H9 (cell line): ENCODE measurements at regions not wholly inside any gene's neighbourhood (a gene's known extent, or its start where the extent isn't known, plus 50 kb on each side); places are given as distances from the start of the nearest gene placed in this dataset.

Experiments
- DNase-seq: peaks from one replicate; pipeline ENCODE4 v3.0.0-alpha.2; 2017
- H2AFZ ChIP-seq: one replicate; pipeline ENCODE4 v1.6.1; 2013; ENCODE audit warnings: mild to moderate bottlenecking, low read length, control low read depth, moderate library complexity
- H2AK5ac ChIP-seq: 2 replicates; pipeline ENCODE4 v1.6.1; 2013; ENCODE audit warnings: low read length, control low read depth, mixed read lengths; ENCODE audit not compliant: insufficient read length
- H2BK120ac ChIP-seq: one replicate; pipeline ENCODE4 v1.6.1; 2013; ENCODE audit warnings: low read depth, mild to moderate bottlenecking, low read length, control low read depth, inconsistent platforms; ENCODE audit not compliant: poor library complexity, severe bottlenecking
- H2BK12ac ChIP-seq: 2 replicates; pipeline ENCODE4 v1.6.1; 2013; ENCODE audit warnings: low read length, control low read depth, mixed read lengths, low read depth; ENCODE audit not compliant: insufficient read length
- H2BK15ac ChIP-seq: 2 replicates; pipeline ENCODE4 v1.6.1; 2013; ENCODE audit warnings: low read depth, low read length, control low read depth
- H2BK20ac ChIP-seq: one replicate; pipeline ENCODE4 v1.6.1; 2013; ENCODE audit warnings: low read depth, mild to moderate bottlenecking, low read length, control low read depth, inconsistent platforms; ENCODE audit not compliant: poor library complexity, severe bottlenecking
- H2BK5ac ChIP-seq: 2 replicates; pipeline ENCODE4 v1.6.1; 2013; ENCODE audit warnings: low read length, control low read depth, mixed read lengths; ENCODE audit not compliant: insufficient read length
- H3K14ac ChIP-seq: 2 replicates; pipeline ENCODE4 v1.6.1; 2013; ENCODE audit warnings: low read length, control low read depth; ENCODE audit not compliant: insufficient read depth
- H3K18ac ChIP-seq: 2 replicates; pipeline ENCODE4 v1.6.1; 2013; ENCODE audit warnings: low read depth, mild to moderate bottlenecking, mixed read lengths, low read length, control low read depth; ENCODE audit not compliant: insufficient read length
- H3K23ac ChIP-seq: 2 replicates; pipeline ENCODE4 v1.6.1; 2013; ENCODE audit warnings: low read length, control low read depth, mixed read lengths, low read depth; ENCODE audit not compliant: insufficient read length
- H3K23me2 ChIP-seq: 2 replicates; pipeline ENCODE4 v1.6.1; 2013; ENCODE audit warnings: low read depth, mild to moderate bottlenecking, mixed read lengths, low read length, control low read depth; ENCODE audit not compliant: insufficient read length, poor library complexity, severe bottlenecking
- H3K27ac ChIP-seq: 2 replicates; pipeline ENCODE4 v1.5.1; 2013; ENCODE audit warnings: low read length, control low read depth, mixed read lengths, low read depth; ENCODE audit not compliant: insufficient read length
- H3K27me3 ChIP-seq: 2 replicates; pipeline ENCODE4 v1.6.1; 2013; ENCODE audit warnings: low read length, control low read depth, inconsistent platforms; ENCODE audit not compliant: insufficient read depth
- H3K4ac ChIP-seq: 2 replicates; pipeline ENCODE4 v1.6.1; 2013; ENCODE audit warnings: low read depth, mild to moderate bottlenecking, control low read depth, inconsistent platforms, low read length, moderate library complexity
- H3K4me1 ChIP-seq: 2 replicates; pipeline ENCODE4 v1.6.1; 2013; ENCODE audit warnings: low read length, control low read depth, inconsistent platforms; ENCODE audit not compliant: insufficient read depth
- H3K4me2 ChIP-seq: 2 replicates; pipeline ENCODE4 v1.6.1; 2013; ENCODE audit warnings: low read length, control low read depth, mixed read lengths; ENCODE audit not compliant: insufficient read length, insufficient read depth
- H3K56ac ChIP-seq: 2 replicates; pipeline ENCODE4 v1.6.1; 2013; ENCODE audit warnings: low read depth, mild to moderate bottlenecking, mixed read lengths, low read length, control low read depth; ENCODE audit not compliant: insufficient read length
- H3K79me1 ChIP-seq: 2 replicates; pipeline ENCODE4 v1.6.1; 2013; ENCODE audit warnings: low read depth, mild to moderate bottlenecking, moderate library complexity, low read length, control low read depth, inconsistent platforms; ENCODE audit not compliant: insufficient read depth, poor library complexity, severe bottlenecking
- H3K79me2 ChIP-seq: 2 replicates; pipeline ENCODE4 v1.6.1; 2013; ENCODE audit warnings: low read length, control low read depth, inconsistent platforms; ENCODE audit not compliant: insufficient read depth
- H3K9ac ChIP-seq: 2 replicates; pipeline ENCODE4 v1.6.1; 2013; ENCODE audit warnings: low read length, control low read depth, mixed read lengths; ENCODE audit not compliant: insufficient read length; ENCODE audit errors: extremely low read depth
- H3K9me3 ChIP-seq: one replicate; pipeline ENCODE4 v1.6.1; 2013; ENCODE audit warnings: low read depth, low read length, inconsistent platforms; ENCODE audit not compliant: control insufficient read depth
- H3T11ph ChIP-seq: one replicate; pipeline ENCODE4 v1.6.1; 2013; ENCODE audit warnings: mild to moderate bottlenecking, low read length, control low read depth, inconsistent platforms
- H4K20me1 ChIP-seq: one replicate; pipeline ENCODE4 v1.6.1; 2013; ENCODE audit not compliant: control insufficient read depth, insufficient read length, insufficient read depth
- H4K5ac ChIP-seq: 2 replicates; pipeline ENCODE4 v1.6.1; 2013; ENCODE audit warnings: low read depth, mild to moderate bottlenecking, mixed read lengths, low read length, control low read depth; ENCODE audit not compliant: insufficient read length
- H4K8ac ChIP-seq: replicated peaks from 2 replicates; pipeline ENCODE4 v1.6.1; 2013; ENCODE audit warnings: low read length, control low read depth, mixed read lengths, low read depth; ENCODE audit not compliant: insufficient read length
- H4K91ac ChIP-seq: 2 replicates; pipeline ENCODE4 v1.6.1; 2013; ENCODE audit warnings: low read depth, mild to moderate bottlenecking, moderate library complexity, mixed read lengths, low read length, control low read depth; ENCODE audit not compliant: insufficient read length
- H3K27ac Mint-ChIP-seq, 3 experiments: 2 replicates in 2 of 3; 3 replicates in 1 of 3; pipeline ENCODE4 v1.8.0; 2020 to 2021; ENCODE audit warnings: mixed read lengths in 3 of 3, mild to moderate bottlenecking in 1 of 3, moderate library complexity in 1 of 3
- H3K27me3 Mint-ChIP-seq: 2 replicates; pipeline ENCODE4 v1.8.0; 2021; ENCODE audit warnings: low read depth, mild to moderate bottlenecking, moderate library complexity, mixed read lengths
- H3K36me3 Mint-ChIP-seq, 3 experiments: 2 replicates in 2 of 3; 3 replicates in 1 of 3; pipeline ENCODE4 v1.8.0; 2020 to 2021; ENCODE audit warnings: low read depth in 3 of 3, mixed read lengths in 3 of 3; ENCODE audit not compliant: insufficient read depth in 1 of 3
- H3K4me1 Mint-ChIP-seq, 2 experiments: 2 replicates each; pipeline ENCODE4 v1.8.0; 2020; ENCODE audit warnings: mixed read lengths in 2 of 2
- H3K4me3 Mint-ChIP-seq, 2 experiments: 2 replicates in 1 of 2; 3 replicates in 1 of 2; pipeline ENCODE4 v1.8.0; 2020 to 2021; ENCODE audit warnings: mild to moderate bottlenecking in 2 of 2, mixed read lengths in 2 of 2, moderate library complexity in 1 of 2
- H3K9me3 Mint-ChIP-seq, 2 experiments: 2 replicates in 1 of 2; 3 replicates in 1 of 2; pipeline ENCODE4 v1.8.0; 2020; ENCODE audit warnings: mild to moderate bottlenecking in 2 of 2, mixed read lengths in 2 of 2, moderate library complexity in 1 of 2
- CTCF ChIP-seq: fragments of 200-600 bp; sonication (generic); conservative IDR thresholded peaks from 3 replicates; pipeline ENCODE4 v1.8.0; 2021; ENCODE audit warnings: antibody characterized with exemption, mild to moderate bottlenecking
- WGBS: extraction: QIAGEN DNeasy Blood & Tissue Kit; methylation state at CpG from one replicate; pipeline ENCODE4 v1.1.7; 2013; ENCODE audit warnings: missing lambda C conversion rate, low lambda C conversion rate, mixed read lengths; ENCODE audit not compliant: insufficient read length; ENCODE audit errors: extremely low coverage; 5-methylcytosine and 5-hydroxymethylcytosine counted together

DNA sequence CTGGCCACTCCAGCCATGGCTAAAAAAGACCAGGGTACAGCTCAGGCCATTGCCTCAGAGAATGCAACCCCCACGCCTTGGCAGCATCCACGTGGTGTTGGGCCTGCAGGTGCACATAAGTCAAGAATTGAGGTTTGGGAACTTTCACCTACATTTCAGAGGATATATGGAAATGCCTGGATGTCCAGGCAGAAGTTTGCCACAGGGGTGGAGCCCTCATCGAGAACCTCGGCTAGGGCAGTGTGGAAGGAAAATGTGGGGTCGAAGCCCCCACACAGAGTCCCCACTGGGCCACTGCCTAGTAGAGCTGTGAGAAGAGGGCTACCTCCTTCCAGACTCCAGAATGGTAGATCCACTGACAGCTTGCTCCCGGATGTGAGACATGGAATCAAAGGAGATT, 477.3 kb downstream of the LPIN1 start:
- peaks cover 18 to 35% (median 25%) of the 10 kb centered on the region in 3 experiments for H3K36me3 Mint-ChIP-seq
- H4K91ac ChIP-seq: no peak overlapping the region
- H3K23me2 ChIP-seq: no peaks in the 10 kb centered on the region
- H3K23ac ChIP-seq: no peak overlapping the region
- no peak overlapping the region for H3K9ac ChIP-seq
- no peak overlapping the region for H2AK5ac ChIP-seq
- H3K4me2 ChIP-seq: no peak overlapping the region
- no peak for DNase-seq
- no peak overlapping the region for H3K27ac Mint-ChIP-seq
- H3K27ac ChIP-seq: no peak overlapping the region
- H3K79me2 ChIP-seq: no peaks in the 10 kb centered on the region
- peaks cover 20% of the 10 kb centered on the region for H3K9me3 ChIP-seq
- TF ChIP-seq CTCF: no peak
- H3T11ph ChIP-seq: no peak overlapping the region
- H2BK12ac ChIP-seq: no peak overlapping the region
- no peaks in the 10 kb centered on the region for H3K79me1 ChIP-seq
- H3K27me3 ChIP-seq: no peaks in the 10 kb centered on the region; the same call in 1 of the 2 replicates
- no peak overlapping the region for H2BK5ac ChIP-seq
- H4K5ac ChIP-seq: no peak overlapping the region
- H3K4ac ChIP-seq: no peak overlapping the region
- H4K20me1 ChIP-seq: no peaks in the 10 kb centered on the region
- peaks cover 4 to 7% of the 10 kb centered on the region in 2 experiments for H3K4me1 Mint-ChIP-seq
- no peak overlapping the region for H2AFZ ChIP-seq
- H2BK20ac ChIP-seq: no peak overlapping the region
- H4K8ac ChIP-seq: no peak overlapping the region
- H3K56ac ChIP-seq: no peak overlapping the region
- H2BK120ac ChIP-seq: no peak overlapping the region
- no peak overlapping the region for H2BK15ac ChIP-seq
- H3K18ac ChIP-seq: no peak overlapping the region
- no peak overlapping the region for H3K14ac ChIP-seq
- no CpG with 5 or more reads among the region's 6 CpGs for WGBS
- H3K4me3 Mint-ChIP-seq: no peak overlapping the region
- no peaks in the 10 kb centered on the region; the same call in none of the 2 replicates for H3K27me3 Mint-ChIP-seq
- peaks cover 31 to 34% of the 10 kb centered on the region in 2 experiments for H3K9me3 Mint-ChIP-seq
- no peaks in the 10 kb centered on the region for H3K4me1 ChIP-seq
